CD14-positive monocyte (primary cell): ENCODE measurements at regions not wholly inside any gene's neighbourhood (a gene's known extent, or its start where the extent isn't known, plus 50 kb on each side); places are given as distances from the start of the nearest gene placed in this dataset.

Experiments used
- DNase-seq, 3 donors: peaks; one replicate each; pipeline ENCODE4 v3.0.0-alpha.2; 2011 to 2022
- H2AFZ ChIP-seq: 2 replicates; pipeline ENCODE4 v1.6.0; 2012; ENCODE audit warnings: mild to moderate bottlenecking, low read depth, low read length, inconsistent platforms; ENCODE audit not compliant: insufficient read depth, poor library complexity, severe bottlenecking
- H3K27ac ChIP-seq, 2 donors: 1 replicate in 1 of 2; 2 replicates in 1 of 2; pipeline ENCODE4 v1.5.1; 2012 to 2013; ENCODE audit warnings: low read length in 2 of 2, control low read depth in 1 of 2, inconsistent platforms in 1 of 2, low read depth in 1 of 2, mild to moderate bottlenecking in 1 of 2
- H3K27me3 ChIP-seq, 2 donors: one replicate each; pipeline versions ENCODE4 v1.6.0 to v1.6.1; 2011 to 2013; ENCODE audit warnings: low read length in 2 of 2; ENCODE audit not compliant: control insufficient read depth in 2 of 2, insufficient read depth in 2 of 2
- H3K36me3 ChIP-seq, 2 donors: replicated peaks in 1 of 2; 1 replicate in 1 of 2; 2 replicates in 1 of 2; pipeline versions ENCODE4 v1.5.1 to v1.6.1; 2012 to 2013; ENCODE audit warnings: low read length in 2 of 2, control low read depth in 1 of 2, inconsistent platforms in 1 of 2, mild to moderate bottlenecking in 1 of 2; ENCODE audit not compliant: insufficient read depth in 2 of 2, control insufficient read depth in 1 of 2
- H3K4me1 ChIP-seq, 2 donors: 1 replicate in 1 of 2; 2 replicates in 1 of 2; pipeline versions ENCODE4 v1.5.1 to v1.6.1; 2012 to 2013; ENCODE audit warnings: low read length in 2 of 2, control low read depth in 1 of 2, inconsistent platforms in 1 of 2, mild to moderate bottlenecking in 1 of 2, moderate library complexity in 1 of 2; ENCODE audit not compliant: insufficient read depth in 2 of 2, control insufficient read depth in 1 of 2
- H3K4me2 ChIP-seq: replicated peaks from 2 replicates; pipeline ENCODE3; 2012; ENCODE audit warnings: low read length, moderate library complexity, mild to moderate bottlenecking; ENCODE audit not compliant: poor library complexity, severe bottlenecking; ENCODE audit errors: extremely low read depth
- H3K4me3 ChIP-seq, 3 experiments: fragments of 200-600 bp in 1 of 3; sonication (generic) in 1 of 3; replicated peaks in 1 of 3; 1 replicate in 2 of 3; 2 replicates in 1 of 3; pipeline ENCODE4 v1.5.1; 2011 to 2013; ENCODE audit warnings: low read length in 3 of 3, mild to moderate bottlenecking in 3 of 3, control low read depth in 2 of 3, low read depth in 2 of 3, inconsistent platforms in 1 of 3, moderate library complexity in 1 of 3
- H3K79me2 ChIP-seq: 2 replicates; pipeline ENCODE4 v1.6.0; 2012; ENCODE audit warnings: mild to moderate bottlenecking, control low read depth, inconsistent platforms, low read length, moderate library complexity; ENCODE audit not compliant: insufficient read depth
- H3K9ac ChIP-seq: 2 replicates; pipeline ENCODE4 v1.6.0; 2017; ENCODE audit warnings: low read length, mild to moderate bottlenecking; ENCODE audit not compliant: insufficient read depth, poor library complexity, severe bottlenecking
- H3K9me3 ChIP-seq, 2 donors: replicated peaks in 1 of 2; 1 replicate in 1 of 2; 2 replicates in 1 of 2; pipeline versions ENCODE4 v1.5.1 to v1.6.1; 2012 to 2013; ENCODE audit warnings: low read length in 2 of 2, control low read depth in 1 of 2; ENCODE audit not compliant: control insufficient read depth in 1 of 2, insufficient read depth in 1 of 2
- H4K20me1 ChIP-seq: 2 replicates; pipeline ENCODE4 v1.6.0; 2012; ENCODE audit warnings: mild to moderate bottlenecking, low read length, control low read depth, moderate library complexity; ENCODE audit not compliant: insufficient read depth
- H3K27ac Mint-ChIP-seq, 7 donors: one replicate each; pipeline ENCODE4 v1.8.0; 2020; ENCODE audit warnings: mild to moderate bottlenecking in 7 of 7, mixed read lengths in 7 of 7, moderate library complexity in 6 of 7, inconsistent platforms in 2 of 7
- H3K27me3 Mint-ChIP-seq, 3 donors: one replicate each; pipeline ENCODE4 v1.8.0; 2021 to 2022; ENCODE audit warnings: low read depth in 3 of 3, mild to moderate bottlenecking in 3 of 3, mixed read lengths in 3 of 3, moderate library complexity in 3 of 3, inconsistent platforms in 1 of 3
- H3K36me3 Mint-ChIP-seq, 2 donors: one replicate each; pipeline ENCODE4 v1.8.0; 2020; ENCODE audit warnings: mixed read lengths in 2 of 2, inconsistent platforms in 1 of 2, mild to moderate bottlenecking in 1 of 2
- H3K4me1 Mint-ChIP-seq: one replicate; pipeline ENCODE4 v1.8.0; 2020; ENCODE audit warnings: mild to moderate bottlenecking, mixed read lengths
- H3K4me3 Mint-ChIP-seq, 2 donors: one replicate each; pipeline ENCODE4 v1.8.0; 2020; ENCODE audit warnings: mild to moderate bottlenecking in 2 of 2, mixed read lengths in 2 of 2, moderate library complexity in 1 of 2
- H3K9me3 Mint-ChIP-seq, 7 donors: one replicate each; pipeline ENCODE4 v1.8.0; 2020 to 2022; ENCODE audit warnings: mixed read lengths in 7 of 7, mild to moderate bottlenecking in 6 of 7, moderate library complexity in 6 of 7, inconsistent platforms in 2 of 7
- WGBS: methylation state at CpG from one replicate; pipeline ENCODE4 v1.1.5; 2013; ENCODE audit warnings: missing lambda C conversion rate; ENCODE audit not compliant: insufficient coverage; 5-methylcytosine and 5-hydroxymethylcytosine counted together
- intact Hi-C, 2 donors: fragments of 100-400 bp; cut with micrococcal nuclease; formaldehyde crosslinking; loops; one replicate each; pipeline versions ENCODE4 v1.15.0 to v1.15.1; 2023
- TF ChIP-seq, protein P1 (sequence below): fragments of 200-600 bp; IDR thresholded peaks from one replicate; pipeline ENCODE4 v1.8.0; 2022; ENCODE audit warnings: antibody characterized with exemption, mild to moderate bottlenecking

DNA sequence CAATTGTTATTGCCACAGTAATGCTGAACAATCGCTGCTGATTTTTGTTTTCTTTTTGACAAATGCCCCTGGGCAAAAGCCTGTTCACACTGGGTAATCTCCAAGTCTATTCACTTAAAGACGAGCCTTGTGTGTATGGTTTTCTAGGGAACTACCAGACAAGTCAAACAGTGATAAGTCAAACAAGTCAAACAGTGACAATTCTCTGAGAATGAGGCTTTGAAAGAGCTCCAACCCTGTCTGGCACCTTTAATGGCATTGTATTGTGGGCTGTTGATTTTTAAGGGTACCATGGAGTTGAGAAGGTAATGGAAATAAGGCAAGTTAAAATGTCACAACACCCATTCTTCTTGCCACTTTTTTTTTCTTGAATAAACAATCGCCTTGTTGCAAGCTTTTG, 59.4 kb upstream of the TMC3 start:
- Mint-ChIP-seq H3K27me3 (peaks cover 0 to 4% (median 2%) of the 10 kb centered on the region in 3 donors), H3K27ac (no peak overlapping the region), H3K9me3 (peaks cover 0 to 6% (median 2%) of the 10 kb centered on the region in 7 donors), H3K4me3 (no peak overlapping the region), H3K36me3 (no peaks in the 10 kb centered on the region), H3K4me1 (no peaks in the 10 kb centered on the region)
- Histone ChIP-seq H3K9me3 (no peaks in the 10 kb centered on the region), H3K27me3 (no peaks in the 10 kb centered on the region), H3K4me3 (no peak overlapping the region), H3K36me3 (no peaks in the 10 kb centered on the region), H3K9ac (no peak overlapping the region), H3K27ac (no peak overlapping the region), H3K79me2 (no peaks in the 10 kb centered on the region), H3K4me2 (no peak overlapping the region), H2AFZ (no peak overlapping the region), H3K4me1 (no peaks in the 10 kb centered on the region), H4K20me1 (no peaks in the 10 kb centered on the region)
- WGBS, result 80% methylated on average over 1 of the region's 3 CpGs
- no peak for DNase-seq
- intact Hi-C loops, result no loop called here
- TF ChIP-seq, protein P1, sequence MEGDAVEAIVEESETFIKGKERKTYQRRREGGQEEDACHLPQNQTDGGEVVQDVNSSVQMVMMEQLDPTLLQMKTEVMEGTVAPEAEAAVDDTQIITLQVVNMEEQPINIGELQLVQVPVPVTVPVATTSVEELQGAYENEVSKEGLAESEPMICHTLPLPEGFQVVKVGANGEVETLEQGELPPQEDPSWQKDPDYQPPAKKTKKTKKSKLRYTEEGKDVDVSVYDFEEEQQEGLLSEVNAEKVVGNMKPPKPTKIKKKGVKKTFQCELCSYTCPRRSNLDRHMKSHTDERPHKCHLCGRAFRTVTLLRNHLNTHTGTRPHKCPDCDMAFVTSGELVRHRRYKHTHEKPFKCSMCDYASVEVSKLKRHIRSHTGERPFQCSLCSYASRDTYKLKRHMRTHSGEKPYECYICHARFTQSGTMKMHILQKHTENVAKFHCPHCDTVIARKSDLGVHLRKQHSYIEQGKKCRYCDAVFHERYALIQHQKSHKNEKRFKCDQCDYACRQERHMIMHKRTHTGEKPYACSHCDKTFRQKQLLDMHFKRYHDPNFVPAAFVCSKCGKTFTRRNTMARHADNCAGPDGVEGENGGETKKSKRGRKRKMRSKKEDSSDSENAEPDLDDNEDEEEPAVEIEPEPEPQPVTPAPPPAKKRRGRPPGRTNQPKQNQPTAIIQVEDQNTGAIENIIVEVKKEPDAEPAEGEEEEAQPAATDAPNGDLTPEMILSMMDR, result no peak

DNA sequence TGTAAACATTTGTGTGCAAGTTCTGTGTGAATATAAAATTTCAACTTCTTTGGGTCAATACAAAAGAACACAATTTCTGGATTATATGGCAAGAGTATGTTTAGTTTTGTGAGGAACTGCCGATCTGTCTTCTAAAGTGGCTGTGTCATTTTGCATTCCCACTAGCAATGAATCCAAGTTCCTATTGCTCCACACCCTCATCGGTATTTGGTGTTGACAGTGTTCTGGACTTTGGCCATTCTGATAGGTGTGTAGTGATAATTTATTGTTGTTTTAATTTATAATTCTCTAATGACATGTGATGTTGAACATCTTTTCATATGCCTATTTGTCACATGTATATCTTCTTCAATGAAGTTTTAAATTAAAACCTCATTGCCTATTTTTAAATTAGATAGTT, 58.2 kb upstream of the TMC3 start:
- Histone ChIP-seq H3K4me3 (no peak overlapping the region), H3K36me3 (no peaks in the 10 kb centered on the region), H3K9me3 (no peaks in the 10 kb centered on the region), H3K27ac (no peak overlapping the region), H3K4me1 (no peaks in the 10 kb centered on the region), H3K27me3 (no peaks in the 10 kb centered on the region), H3K79me2 (no peaks in the 10 kb centered on the region), H3K9ac (no peak overlapping the region), H4K20me1 (no peaks in the 10 kb centered on the region), H2AFZ (no peak overlapping the region), H3K4me2 (no peak overlapping the region)
- Mint-ChIP-seq H3K27me3 (peaks cover 0 to 4% (median 2%) of the 10 kb centered on the region in 3 donors), H3K27ac (no peak overlapping the region), H3K4me1 (no peaks in the 10 kb centered on the region), H3K36me3 (no peaks in the 10 kb centered on the region), H3K9me3 (peaks cover 0 to 6% (median 2%) of the 10 kb centered on the region in 7 donors), H3K4me3 (no peak overlapping the region)
- DNase-seq, result no peak
- WGBS, result no CpG with 5 or more reads among the region's 2 CpGs
- intact Hi-C loops, result no loop called here
- TF ChIP-seq, protein P1, result no peak
